GM12878 (cell line): ENCODE measurements at regions not wholly inside any gene's neighbourhood (a gene's known extent, or its start where the extent isn't known, plus 50 kb on each side); places are given as distances from the start of the nearest gene placed in this dataset.

Source experiments
- ATAC-seq: fragments of 200-7000 bp; cut with Tn5 transposase; 3 replicates; pipeline ENCODE4 v1.9.1; 2020; ENCODE audit warnings: mild to moderate bottlenecking, moderate library complexity
- BruUV-seq: library from RNA; stranded (reverse); fragments of 400-500 nt; replicated peaks from 2 replicates; lab custom pipeline; 2021; lab: Mats Ljungman, UMichigan
- CTCF ChIA-PET: fragments of 300-600 bp; sonication (Branson Sonifier 250); formaldehyde crosslinking; extraction: SDS; loops from one replicate; lab custom pipeline; 2021; ENCODE audit warnings: inconsistent platforms; lab: Yijun Ruan, JAX
- POLR2A ChIA-PET: fragments of 350-600 bp; formaldehyde crosslinking; extraction: SDS; loops from one replicate; lab custom pipeline; 2021; ENCODE audit warnings: inconsistent platforms; lab: Charles Lee
- RAD21 ChIA-PET: fragments of 300-600 bp; sonication (Branson Sonifier 250); formaldehyde crosslinking; loops from one replicate; lab custom pipeline; 2023; ENCODE audit warnings: antibody characterized with exemption; ENCODE audit not compliant: unreplicated experiment; lab: Charles Lee
- SMC1A ChIA-PET: fragments of 300-600 bp; sonication (Branson Sonifier 250); formaldehyde crosslinking; loops from one replicate; lab custom pipeline; 2023; ENCODE audit not compliant: unreplicated experiment, uncharacterized antibody; lab: Charles Lee
- DNase-seq: peaks from one replicate; pipeline ENCODE4 v3.0.0-alpha.2; 2011; ENCODE audit warnings: low read depth, low spot score
- FAIRE-seq: peaks from 3 replicates; lab custom pipeline; 2011; peaks lifted over from hg19 to GRCh38; lab: Jason Lieb, UNC
- H2AFZ ChIP-seq: 2 replicates; pipeline ENCODE4 v1.6.0; 2011; ENCODE audit warnings: low read depth, low read length, control low read depth; ENCODE audit not compliant: control insufficient read depth
- H3K27ac ChIP-seq: 2 replicates; pipeline ENCODE4 v1.5.1; 2011; ENCODE audit warnings: control low read depth; ENCODE audit not compliant: control insufficient read depth, insufficient read depth
- H3K27me3 ChIP-seq, 2 experiments: replicated peaks in 1 of 2; 2 replicates each; pipeline versions ENCODE4 v1.6.0 to v1.6.1; 2011; ENCODE audit warnings: low read length in 1 of 2; ENCODE audit not compliant: control insufficient read depth in 2 of 2, insufficient read depth in 2 of 2
- H3K36me3 ChIP-seq, 2 experiments: 2 replicates each; pipeline ENCODE4 v1.5.1; 2011; ENCODE audit warnings: low read length in 1 of 2; ENCODE audit not compliant: control insufficient read depth in 2 of 2, insufficient read depth in 2 of 2
- H3K4me1 ChIP-seq: 2 replicates; pipeline ENCODE4 v1.6.1; 2011; ENCODE audit warnings: mild to moderate bottlenecking, low read length, moderate library complexity, mixed read lengths; ENCODE audit not compliant: control insufficient read depth, insufficient read depth
- H3K4me2 ChIP-seq: 2 replicates; pipeline ENCODE4 v1.6.0; 2011; ENCODE audit warnings: control low read depth; ENCODE audit not compliant: control insufficient read depth, insufficient read depth
- H3K4me3 ChIP-seq: fragments of 200-600 bp; sonication (generic); 2 replicates; pipeline ENCODE4 v1.5.1; 2016
- H3K79me2 ChIP-seq: 2 replicates; pipeline ENCODE4 v1.6.0; 2011; ENCODE audit warnings: low read length; ENCODE audit not compliant: control insufficient read depth, insufficient read depth
- H3K9ac ChIP-seq: 2 replicates; pipeline ENCODE4 v1.8.0; 2011; ENCODE audit warnings: low read length, control low read depth, mixed read lengths; ENCODE audit not compliant: control insufficient read depth, insufficient read depth
- H3K9me3 ChIP-seq: replicated peaks from 3 replicates; pipeline ENCODE4 v1.5.1; 2011; ENCODE audit warnings: mild to moderate bottlenecking, low read length; ENCODE audit not compliant: control insufficient read depth, insufficient read depth
- H4K20me1 ChIP-seq: 2 replicates; pipeline ENCODE4 v1.6.0; 2011; ENCODE audit not compliant: control insufficient read depth, insufficient read depth
- ATF7 ChIP-seq: fragments of 450-650 bp; IDR thresholded peaks from 2 replicates; pipeline ENCODE4 v1.6.1; 2016; ENCODE audit warnings: low read depth, mild to moderate bottlenecking
- CTCF ChIP-seq, 3 experiments: IDR thresholded peaks in 2 of 3; conservative IDR thresholded peaks in 1 of 3; 2 replicates each; pipeline ENCODE4 v1.5.1; 2011; ENCODE audit warnings: low read depth in 3 of 3, low read length in 3 of 3, mild to moderate bottlenecking in 3 of 3, control low read depth in 2 of 3, moderate library complexity in 2 of 3, inconsistent platforms in 1 of 3, mixed read lengths in 1 of 3; ENCODE audit not compliant: control insufficient read depth in 2 of 3, insufficient read depth in 1 of 3; ENCODE audit errors: extremely low read depth in 1 of 3
- EGR1 ChIP-seq, 2 experiments: IDR thresholded peaks; 1 replicate in 1 of 2; 2 replicates in 1 of 2; pipeline ENCODE4 v1.6.1; 2011 to 2012; ENCODE audit warnings: low read depth in 2 of 2, low read length in 2 of 2, borderline replicate concordance in 1 of 2, mild to moderate bottlenecking in 1 of 2, moderate library complexity in 1 of 2
- ELK1 ChIP-seq: IDR thresholded peaks from 2 replicates; pipeline ENCODE4 v1.6.1; 2012; ENCODE audit warnings: low read depth, low read length, improper control_type of control experiment
- EP300 ChIP-seq, 2 experiments: fragments of 150-350 bp in 1 of 2; IDR thresholded peaks; 2 replicates each; pipeline ENCODE4 v1.6.1; 2011 to 2012; ENCODE audit warnings: low read depth in 2 of 2, low read length in 2 of 2, borderline replicate concordance in 1 of 2, improper control_type of control experiment in 1 of 2, inconsistent platforms in 1 of 2; ENCODE audit not compliant: control insufficient read depth in 1 of 2
- GABPA ChIP-seq: IDR thresholded peaks from 2 replicates; pipeline ENCODE4 v1.6.1; 2014; ENCODE audit warnings: antibody characterized with exemption, low read depth, mild to moderate bottlenecking, inconsistent platforms
- HDAC6 ChIP-seq: fragments of 200-600 bp; sonication (generic); IDR thresholded peaks from one replicate; pipeline ENCODE4 v1.8.0; 2017; ENCODE audit warnings: antibody characterized with exemption; ENCODE audit not compliant: unreplicated experiment
- IRF5 ChIP-seq: fragments of 450-650 bp; IDR thresholded peaks from 2 replicates; pipeline ENCODE4 v1.6.1; 2017; ENCODE audit warnings: borderline replicate concordance
- KLF5 ChIP-seq: fragments of 450-650 bp; IDR thresholded peaks from 2 replicates; pipeline ENCODE4 v1.6.1; 2014; ENCODE audit warnings: mild to moderate bottlenecking; ENCODE audit not compliant: partially characterized antibody
- MTA3 ChIP-seq: IDR thresholded peaks from 2 replicates; pipeline ENCODE4 v1.6.1; 2012; ENCODE audit warnings: low read length, inconsistent platforms, borderline replicate concordance
- SKIL ChIP-seq: fragments of 450-650 bp; IDR thresholded peaks from 2 replicates; pipeline ENCODE4 v1.6.1; 2017; ENCODE audit warnings: mild to moderate bottlenecking, low read depth, inconsistent platforms; ENCODE audit not compliant: poor library complexity, severe bottlenecking
- TBL1XR1 ChIP-seq: IDR thresholded peaks from 2 replicates; pipeline ENCODE4 v1.6.1; 2012; ENCODE audit warnings: low read depth, low read length, improper control_type of control experiment
- YBX1 ChIP-seq: fragments of 450-650 bp; IDR thresholded peaks from 2 replicates; pipeline ENCODE4 v1.6.1; 2016; ENCODE audit warnings: antibody characterized with exemption
- ZNF687 ChIP-seq: fragments of 450-650 bp; IDR thresholded peaks from 2 replicates; pipeline ENCODE4 v1.6.1; 2017; ENCODE audit warnings: mild to moderate bottlenecking, moderate library complexity
- in situ Hi-C: fragments of 300-500 bp; cut with MboI; formaldehyde crosslinking; loops from 9 replicates; pipeline ENCODE4 v1.14.3; 2018; ENCODE audit warnings: mixed read lengths
- intact Hi-C: fragments of 100-400 bp; cut with micrococcal nuclease; formaldehyde crosslinking; loops from one replicate; pipeline ENCODE4 v1.14.2; 2022; ENCODE audit not compliant: unreplicated experiment

GRCh38 chr1:112788561-112788960 lies 73.4 kb upstream of the PPM1J start:
- H4K20me1 ChIP-seq, result no peaks in the 10 kb centered on the region
- no peak overlapping the region for H3K9ac ChIP-seq
- no peak overlapping the region for H3K27ac ChIP-seq
- no peak overlapping the region for H3K4me3 ChIP-seq
- no peaks in the 10 kb centered on the region for H3K27me3 ChIP-seq
- no peaks in the 10 kb centered on the region for H3K36me3 ChIP-seq
- no peaks in the 10 kb centered on the region for H3K79me2 ChIP-seq
- in situ Hi-C loops (no loop called here), intact Hi-C loops (no loop called here)
- H3K9me3 ChIP-seq, result no peaks in the 10 kb centered on the region
- FAIRE-seq, result no peak
- ChIA-PET RAD21 (no interaction called here), POLR2A (no interaction called here), CTCF (interaction anchor here (1.1 kb wide), 1 partner anchor 20 kb away, joined by 3 read pairs; no protein-coding TSS in a partner anchor), SMC1A (no interaction called here)
- no peak for ATAC-seq
- no peaks in the 10 kb centered on the region; the same call in 1 of the 2 replicates for H3K4me1 ChIP-seq
- no peak for DNase-seq
- H3K4me2 ChIP-seq, result no peak overlapping the region
- no TSS peak for BruUV-seq
- no peak overlapping the region for H2AFZ ChIP-seq
- TF ChIP-seq TBL1XR1 (no peak), EP300 (IDR thresholded peaks at IDR 0.05; ENCODE audit: borderline replicate concordance in 1 of 2, control insufficient read depth in 1 of 2, low read depth in 2 of 2, low read length in 2 of 2) (no peak), CTCF (IDR thresholded peaks at IDR 0.05 in 2 of 3, conservative IDR thresholded peaks at IDR 0.05 in 1 of 3; ENCODE audit: control insufficient read depth in 2 of 3, extremely low read depth in 1 of 3, insufficient read depth in 1 of 3, low read depth in 3 of 3, low read length in 3 of 3) (no peak), SKIL (no peak), HDAC6 (no peak), YBX1 (no peak), EGR1 (IDR thresholded peaks at IDR 0.05; ENCODE audit: borderline replicate concordance in 1 of 2, low read depth in 2 of 2, low read length in 2 of 2) (no peak), ATF7 (no peak), MTA3 (no peak), ELK1 (no peak), ZNF687 (no peak), GABPA (no peak), KLF5 (no peak), IRF5 (no peak)
